ENCODE measurements at regions not wholly inside any gene's neighbourhood (a gene's known extent, or its start where the extent isn't known, plus 50 kb on each side); places are given as distances from the start of the nearest gene placed in this dataset.

DNA sequence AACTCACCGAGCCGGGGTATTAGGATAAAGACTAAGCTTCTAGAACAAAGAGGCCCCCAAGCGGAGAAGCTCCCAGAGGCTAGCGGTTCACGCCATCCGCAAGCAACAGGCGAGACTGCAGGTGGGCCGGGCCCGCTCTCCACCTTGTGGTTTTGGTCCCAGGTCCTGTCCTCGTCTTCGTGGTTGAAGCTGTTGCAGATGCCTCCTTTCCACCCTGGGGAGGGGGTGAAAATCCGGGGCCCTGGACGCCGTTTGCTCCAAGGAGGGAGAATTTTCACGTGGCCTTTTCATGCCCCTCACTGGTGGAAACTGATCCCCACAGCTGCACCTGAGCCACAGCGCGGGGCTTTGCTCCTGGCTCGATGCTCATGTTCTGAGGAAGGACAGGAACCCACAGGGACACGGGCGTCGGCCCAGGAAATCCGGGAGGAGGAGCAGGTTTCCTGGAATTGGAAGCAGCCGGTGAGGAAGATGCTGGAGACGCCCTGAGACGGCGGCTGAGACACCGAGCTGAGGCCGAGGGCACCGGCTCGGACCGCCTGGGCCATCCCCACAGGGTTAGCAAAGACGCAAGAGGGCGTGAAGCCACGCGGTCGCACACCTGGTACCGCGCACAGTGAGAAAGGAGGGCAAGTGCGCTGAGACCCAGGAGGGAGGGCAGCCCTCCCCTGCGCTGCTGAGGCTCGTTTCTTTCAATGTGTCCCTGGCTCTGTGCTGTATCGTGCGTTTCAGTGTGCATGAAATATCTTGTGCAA lies 54.7 kb upstream of the SALL3 start:
- no peak for TF ChIP-seq POLR2A (IDR thresholded peaks at IDR 0.05; ENCODE audit: low read depth, low read length)
- TF ChIP-seq POLR2AphosphoS5 (IDR thresholded peaks at IDR 0.05; ENCODE audit: low read depth, low read length): no peak

Data from GM12892 (cell line).